Duodenal mucosa (tissue), 2 donors: ENCODE measurements at regions not wholly inside any gene's neighbourhood (a gene's known extent, or its start where the extent isn't known, plus 50 kb on each side); places are given as distances from the start of the nearest gene placed in this dataset.
"Not testable (repeated sequence)": the region's sequence is repeated elsewhere in the genome, so short reads cannot be mapped to it uniquely, and the experiment has no call there.

ENCODE experiments used
- H3K27ac ChIP-seq: one replicate; pipeline ENCODE4 v1.7.0; 2013; ENCODE audit warnings: low read depth, low read length
- H3K27me3 ChIP-seq, 2 donors: one replicate each; pipeline ENCODE4 v1.7.0; 2013; ENCODE audit warnings: low read length in 2 of 2, control low read depth in 1 of 2; ENCODE audit not compliant: insufficient read depth in 2 of 2, control insufficient read depth in 1 of 2
- H3K36me3 ChIP-seq, 2 donors: one replicate each; pipeline ENCODE4 v1.7.0; 2013; ENCODE audit warnings: low read length in 2 of 2, control low read depth in 1 of 2; ENCODE audit not compliant: insufficient read depth in 2 of 2, control insufficient read depth in 1 of 2
- H3K4me1 ChIP-seq, 2 donors: one replicate each; pipeline ENCODE4 v1.7.0; 2013; ENCODE audit warnings: low read length in 2 of 2, control low read depth in 1 of 2; ENCODE audit not compliant: insufficient read depth in 2 of 2, control insufficient read depth in 1 of 2
- H3K4me3 ChIP-seq, 2 donors: one replicate each; pipeline ENCODE4 v1.7.0; 2013; ENCODE audit warnings: low read length in 2 of 2, low read depth in 1 of 2
- H3K9ac ChIP-seq, 2 donors: one replicate each; pipeline ENCODE4 v1.7.0; 2013; ENCODE audit warnings: low read length in 2 of 2, low read depth in 1 of 2
- H3K9me3 ChIP-seq, 2 donors: one replicate each; pipeline ENCODE4 v1.7.0; 2013; ENCODE audit warnings: low read length in 2 of 2, control low read depth in 1 of 2; ENCODE audit not compliant: control insufficient read depth in 1 of 2

- H3K27me3 ChIP-seq = no peaks in the 10 kb centered on the region
- H3K9me3 ChIP-seq = no peaks in the 10 kb centered on the region
- no peaks in the 10 kb centered on the region for H3K4me1 ChIP-seq
- no peak overlapping the region for H3K4me3 ChIP-seq
- no peak overlapping the region for H3K9ac ChIP-seq
- H3K27ac ChIP-seq = no peak overlapping the region
- no peaks in the 10 kb centered on the region for H3K36me3 ChIP-seq
These were observed 286.9 kb upstream of the USP25 start for GRCh38 chr21:15442743-15443469.

- Histone ChIP-seq H3K9me3 (no peaks in the 10 kb centered on the region), H3K36me3 (no peaks in the 10 kb centered on the region), H3K4me3 (no peak overlapping the region), H3K27me3 (no peaks in the 10 kb centered on the region), H3K4me1 (no peaks in the 10 kb centered on the region), H3K27ac (no peak overlapping the region), H3K9ac (no peak overlapping the region)
These were observed 286.1 kb upstream of the USP25 start for GRCh38 chr21:15443740-15444117.

DNA sequence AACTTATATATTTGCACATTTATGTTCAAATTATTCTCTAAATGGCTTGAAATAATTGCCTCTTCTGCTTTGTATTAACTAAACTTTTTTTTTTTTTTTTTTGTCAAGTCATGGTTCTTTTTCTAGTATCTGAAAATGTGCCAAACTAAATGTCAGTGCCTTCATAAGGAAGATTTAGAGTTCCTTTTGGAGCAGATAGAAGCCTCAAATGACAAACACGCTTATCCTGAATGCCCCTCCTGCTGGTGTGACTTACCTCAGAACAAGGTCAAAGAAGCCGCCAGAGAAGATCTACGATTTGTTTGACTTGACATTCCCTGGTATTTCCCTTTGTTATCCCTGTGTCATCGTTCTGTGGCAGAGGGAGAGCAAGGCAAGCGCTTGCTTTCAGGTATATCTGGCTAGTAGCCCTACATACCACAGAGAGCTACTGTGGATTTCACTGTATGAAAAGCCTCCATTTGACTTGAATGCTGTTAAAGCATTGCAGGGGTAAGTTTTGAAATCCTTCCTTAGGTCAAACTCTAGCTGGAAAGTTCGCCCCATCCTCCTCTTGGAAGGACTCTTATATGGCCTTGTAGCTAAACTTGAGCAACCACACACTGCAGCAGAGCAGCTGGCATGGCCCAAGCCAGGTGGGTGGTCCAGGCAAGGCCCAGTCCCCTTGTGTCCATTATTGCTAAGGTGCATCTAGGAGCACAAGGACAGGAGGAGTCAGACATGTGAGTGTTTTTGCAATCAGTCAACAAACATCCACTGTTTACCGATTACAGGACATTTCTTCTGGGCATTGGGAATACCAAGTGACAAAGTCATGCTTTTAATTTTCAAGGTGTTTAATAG is 285.4 kb upstream of the USP25 start:
- Histone ChIP-seq H3K27me3 (no peaks in the 10 kb centered on the region), H3K4me3 (no peak overlapping the region), H3K9ac (no peak overlapping the region), H3K9me3 (no peaks in the 10 kb centered on the region), H3K4me1 (no peaks in the 10 kb centered on the region), H3K27ac (no peak overlapping the region), H3K36me3 (no peaks in the 10 kb centered on the region)

DNA sequence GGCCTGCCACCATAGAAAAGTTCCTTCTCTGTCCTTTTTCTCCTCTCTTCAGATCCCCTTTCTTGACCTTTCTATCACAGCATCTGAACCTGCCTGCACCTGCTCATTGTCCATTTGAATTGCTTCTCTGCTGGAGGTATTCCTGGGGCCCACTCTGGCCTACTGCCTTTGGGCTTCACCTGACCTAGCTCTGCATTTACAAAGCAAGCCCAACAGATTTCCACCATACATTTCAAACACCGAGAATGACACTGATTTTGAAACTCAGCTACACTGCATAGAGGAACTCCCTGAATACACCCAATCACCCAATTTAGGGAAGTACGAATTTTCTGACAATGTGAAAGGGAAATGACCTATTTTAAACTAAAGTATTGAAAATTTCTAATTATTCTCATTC is 284.5 kb upstream of the USP25 start:
- Histone ChIP-seq H3K27ac (no peak overlapping the region), H3K9ac (no peak overlapping the region), H3K9me3 (no peaks in the 10 kb centered on the region)

DNA sequence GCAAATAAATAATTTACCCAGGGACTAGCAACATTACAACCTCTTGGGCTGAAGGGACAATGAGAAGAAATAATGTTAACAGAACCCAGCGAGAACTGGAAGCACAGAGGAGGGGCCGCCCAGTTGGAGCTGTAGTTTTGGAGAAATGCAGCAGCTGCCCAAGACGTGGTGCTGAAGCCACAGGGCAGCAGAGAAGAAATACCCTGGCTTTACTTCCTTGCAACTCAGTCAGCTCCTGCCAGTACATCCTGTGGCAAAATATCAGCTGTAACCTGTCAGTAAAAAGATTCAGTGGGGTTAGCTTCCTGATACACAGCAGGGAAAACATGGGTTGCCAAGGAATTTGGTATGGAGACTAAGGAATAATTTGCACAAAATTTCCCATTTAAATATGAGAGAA is 283.6 kb upstream of the USP25 start:
- H3K9ac ChIP-seq = no peak overlapping the region
- H3K9me3 ChIP-seq = no peaks in the 10 kb centered on the region
- no peaks in the 10 kb centered on the region for H3K4me1 ChIP-seq
- no peaks in the 10 kb centered on the region for H3K36me3 ChIP-seq
- no peak overlapping the region for H3K27ac ChIP-seq
- no peak overlapping the region for H3K4me3 ChIP-seq
- H3K27me3 ChIP-seq = no peaks in the 10 kb centered on the region

More for the DNA sequence above, 284.5 kb upstream of the USP25 start:
- Histone ChIP-seq H3K27me3 (no peaks in the 10 kb centered on the region), H3K4me3 (no peak overlapping the region), H3K36me3 (no peaks in the 10 kb centered on the region), H3K4me1 (no peaks in the 10 kb centered on the region)

DNA sequence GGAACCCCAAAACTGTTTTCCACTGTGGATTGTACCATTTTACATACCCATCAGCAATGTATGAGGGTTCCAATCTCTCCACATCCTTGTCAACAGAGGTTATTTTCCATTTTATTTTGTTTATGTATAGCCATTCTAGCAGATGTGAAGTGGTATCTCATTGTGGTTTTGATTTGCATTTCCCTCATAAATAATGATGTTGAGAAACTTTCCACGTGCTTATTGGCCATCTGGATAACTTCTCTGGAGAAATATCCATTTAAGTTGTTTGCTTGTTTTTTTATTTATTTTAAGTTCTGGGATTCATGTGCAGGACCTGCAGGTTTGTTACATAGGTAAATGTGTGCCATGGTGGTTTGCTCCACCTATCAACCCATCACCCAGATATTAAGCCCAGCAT is 280.2 kb upstream of the USP25 start:
- H3K36me3 ChIP-seq = no peaks in the 10 kb centered on the region
- H3K27ac ChIP-seq = no peak overlapping the region
- H3K4me3 ChIP-seq = no peak overlapping the region
- H3K4me1 ChIP-seq = peaks cover 0 to under 1% of the 10 kb centered on the region in 2 donors
- no peaks in the 10 kb centered on the region for H3K9me3 ChIP-seq
- no peak overlapping the region for H3K9ac ChIP-seq
- no peaks in the 10 kb centered on the region for H3K27me3 ChIP-seq

- Histone ChIP-seq H3K9ac (no peak overlapping the region), H3K4me1 (peaks cover 5 to 15% of the 10 kb centered on the region in 2 donors), H3K27me3 (no peaks in the 10 kb centered on the region), H3K9me3 (no peaks in the 10 kb centered on the region), H3K27ac (no peak overlapping the region), H3K4me3 (no peak overlapping the region), H3K36me3 (no peaks in the 10 kb centered on the region)
These were observed 276.5 kb upstream of the USP25 start for GRCh38 chr21:15453261-15453660.

GRCh38 chr21:15453785-15454184 is 276.0 kb upstream of the USP25 start:
- not testable (repeated sequence) for H3K27me3 ChIP-seq, H3K27ac ChIP-seq, H3K9me3 ChIP-seq, H3K9ac ChIP-seq, H3K36me3 ChIP-seq, H3K4me3 ChIP-seq
- H3K4me1 ChIP-seq = peaks cover 5 to 15% of the 10 kb centered on the region in 2 donors

DNA sequence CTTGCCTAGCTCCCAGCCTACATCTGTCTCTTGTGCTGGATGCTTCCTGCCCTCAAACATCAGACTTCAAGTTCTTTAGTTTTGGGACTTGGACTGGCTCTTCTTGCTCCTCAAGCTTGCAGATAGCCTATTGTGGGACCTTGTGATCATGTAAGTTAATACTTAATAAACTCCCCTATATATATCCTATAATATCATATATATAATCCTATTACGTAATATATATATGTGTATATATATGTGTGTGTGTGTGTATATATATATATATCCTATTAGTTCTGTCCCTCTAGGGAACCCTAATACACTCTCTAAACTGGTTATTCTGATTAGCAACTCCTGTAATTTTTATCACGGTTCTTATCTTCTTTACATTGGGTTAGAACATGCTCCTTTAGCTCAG is 274.9 kb upstream of the USP25 start:
- H3K27ac ChIP-seq, H3K36me3 ChIP-seq, H3K9me3 ChIP-seq, H3K9ac ChIP-seq, H3K27me3 ChIP-seq: not testable (repeated sequence)
- Histone ChIP-seq H3K4me3 (peak overlapping the region in 1 of 2 donors; percentile 54), H3K4me1 (peaks cover 5 to 15% of the 10 kb centered on the region in 2 donors)

DNA sequence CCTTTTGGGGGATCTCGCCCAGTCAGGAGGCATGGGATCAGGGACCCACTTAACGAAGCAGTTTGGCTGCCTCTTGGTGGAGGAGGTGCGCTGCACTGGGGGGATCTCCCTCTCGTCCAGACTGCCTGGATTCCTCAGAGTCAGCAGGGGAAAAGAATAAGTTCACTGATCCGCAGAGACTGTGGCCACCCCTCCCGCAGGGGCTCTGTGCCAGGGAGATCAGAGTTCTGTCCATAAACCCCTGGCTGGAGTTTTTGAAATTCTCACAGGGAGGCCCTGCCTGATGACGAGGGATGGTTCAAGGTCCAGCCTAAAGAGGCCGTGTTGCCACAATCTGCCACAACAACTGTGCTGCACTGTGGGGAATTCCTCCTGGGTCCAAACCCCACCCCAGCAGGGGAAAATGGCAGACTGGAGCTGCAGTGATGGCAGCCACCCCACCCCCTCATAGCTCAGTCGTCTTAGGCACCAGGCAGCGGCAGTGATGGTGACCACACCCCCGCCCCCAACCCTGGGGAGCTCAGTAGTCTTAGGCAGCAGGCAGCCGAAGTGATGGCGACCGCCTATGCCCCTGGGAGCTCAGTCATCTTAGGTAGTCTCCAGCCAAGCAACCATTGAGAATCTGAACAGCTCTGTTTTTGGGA is 273.8 kb upstream of the USP25 start:
- H3K4me1 ChIP-seq = peaks cover 5 to 15% of the 10 kb centered on the region in 2 donors
- no peaks in the 10 kb centered on the region for H3K9me3 ChIP-seq
- H3K4me3 ChIP-seq = peak overlapping the region; percentile 54 to 55
- H3K36me3 ChIP-seq = no peaks in the 10 kb centered on the region
- H3K9ac ChIP-seq = no peak overlapping the region
- H3K27me3 ChIP-seq = no peaks in the 10 kb centered on the region
- peak overlapping the region; percentile 58 for H3K27ac ChIP-seq
